DMS114 treated with DMSO at 0.1 percent for 48 hours (cell line): ENCODE measurements at regions not wholly inside any gene's neighbourhood (a gene's known extent, or its start where the extent isn't known, plus 50 kb on each side); places are given as distances from the start of the nearest gene placed in this dataset.

Source experiments
- DNase-seq: peaks from one replicate; lab custom pipeline; 2025; ENCODE audit not compliant: unreplicated experiment; lab: John Stamatoyannopoulos, UW

- DNase-seq = no peak
Measured at GRCh38 chr10:108307925-108308312, 1143.4 kb upstream of the SORCS1 start.

- DNase-seq = no peak
Measured at GRCh38 chr10:108307250-108307924, 1142.9 kb upstream of the SORCS1 start.

DNA sequence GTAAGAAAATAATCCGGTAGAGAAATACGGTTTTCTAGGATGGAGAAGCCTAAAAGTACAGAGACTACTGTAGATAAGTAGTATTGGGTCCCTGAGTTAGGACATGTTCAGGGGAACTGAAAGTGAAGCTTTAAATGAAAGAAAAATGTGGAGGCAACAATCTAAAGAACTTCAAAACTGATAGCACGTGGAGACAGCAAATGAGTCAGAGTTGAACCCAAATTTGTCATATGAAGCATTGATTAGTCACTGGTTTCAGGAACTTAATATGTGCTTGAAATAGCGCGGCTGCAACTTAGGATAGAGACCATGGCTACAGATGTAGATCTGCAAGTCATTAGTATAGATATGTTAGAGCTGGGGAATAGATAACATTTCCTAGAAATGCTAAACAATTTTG, 1138.6 kb upstream of the SORCS1 start:
- no peak for DNase-seq

- DNase-seq = no peak
Measured at GRCh38 chr10:108301002-108301401, 1136.5 kb upstream of the SORCS1 start.

DNA sequence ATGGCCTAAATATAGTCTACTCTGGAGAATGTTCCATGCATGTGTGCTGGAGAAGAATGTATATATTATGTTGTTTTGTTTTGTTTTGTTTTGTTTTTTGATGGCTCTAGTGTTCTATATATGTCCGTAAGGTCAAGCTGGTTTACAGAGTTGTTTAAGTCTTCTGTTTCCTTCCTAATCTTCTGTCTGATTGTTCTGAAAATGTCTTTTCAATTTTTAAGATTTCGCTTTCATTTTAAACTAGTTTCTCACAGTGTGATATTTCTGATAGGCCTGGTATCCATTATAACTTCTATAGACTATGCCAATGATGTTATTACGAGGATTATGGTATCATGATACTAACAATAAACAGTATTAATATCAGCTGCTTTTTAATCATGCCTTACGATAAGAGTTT, 1126.3 kb upstream of the SORCS1 start:
- DNase-seq = no peak

DNA sequence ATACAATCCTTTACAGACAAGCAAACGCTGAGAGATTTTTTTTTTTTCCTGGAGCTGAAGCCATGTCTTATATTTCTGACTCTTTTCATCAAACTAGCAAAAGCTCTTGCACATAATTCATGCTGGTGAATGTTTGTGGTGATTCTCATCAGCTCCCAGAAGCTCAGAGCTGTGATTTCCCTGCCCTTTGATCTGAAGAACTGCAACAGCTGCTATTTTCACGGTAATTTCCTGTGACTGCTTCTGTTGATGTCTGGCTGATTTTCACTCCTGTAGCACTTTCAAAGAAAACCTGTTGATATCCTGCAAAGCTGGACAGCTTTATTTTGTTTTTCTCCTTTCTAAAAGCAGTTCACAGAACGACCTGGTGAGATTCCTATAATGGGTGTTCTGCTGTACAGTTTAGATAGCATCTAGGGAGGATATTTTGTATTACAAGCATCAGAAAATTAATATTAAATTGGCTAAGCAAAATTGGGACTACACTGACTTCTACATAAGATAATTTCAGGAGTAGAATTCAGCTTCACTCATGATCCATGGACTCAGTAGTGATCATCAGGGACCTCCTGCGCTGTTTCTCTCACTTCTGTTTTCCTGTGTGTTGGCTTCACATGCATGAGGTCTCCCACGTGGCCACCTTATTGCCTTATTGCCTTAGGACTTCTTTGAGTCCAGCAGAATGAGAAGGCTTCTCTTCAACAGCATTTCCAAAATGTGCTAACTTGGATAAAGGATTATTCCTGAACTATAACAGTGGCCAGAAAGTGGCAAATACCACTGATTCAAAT, 1111.6 kb upstream of the SORCS1 start:
- no peak for DNase-seq

- no peak for DNase-seq
Measured at GRCh38 chr10:108260383-108260906, 1095.9 kb upstream of the SORCS1 start.

DNA sequence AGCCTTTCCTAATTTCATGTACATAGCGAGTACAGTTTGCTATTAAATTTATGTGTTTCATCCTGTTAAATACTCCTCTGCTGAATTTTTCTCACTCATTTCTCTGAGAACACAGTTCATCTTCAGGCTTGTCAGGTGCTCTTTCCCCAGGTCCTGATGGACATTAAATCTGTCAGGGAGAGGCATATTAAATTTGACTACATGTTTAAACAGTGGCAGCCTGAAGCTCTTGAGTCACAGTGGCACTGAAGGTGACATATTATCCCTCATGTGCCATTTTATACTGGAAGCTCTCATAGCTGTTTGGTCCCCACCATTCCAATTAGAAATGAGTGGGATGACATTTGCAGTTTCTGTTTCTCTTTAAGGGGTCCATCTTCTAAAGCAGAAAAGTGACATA, 1089.6 kb upstream of the SORCS1 start:
- no peak for DNase-seq

- DNase-seq = no peak
Measured at GRCh38 chr10:108252771-108253170, 1088.3 kb upstream of the SORCS1 start.

DNA sequence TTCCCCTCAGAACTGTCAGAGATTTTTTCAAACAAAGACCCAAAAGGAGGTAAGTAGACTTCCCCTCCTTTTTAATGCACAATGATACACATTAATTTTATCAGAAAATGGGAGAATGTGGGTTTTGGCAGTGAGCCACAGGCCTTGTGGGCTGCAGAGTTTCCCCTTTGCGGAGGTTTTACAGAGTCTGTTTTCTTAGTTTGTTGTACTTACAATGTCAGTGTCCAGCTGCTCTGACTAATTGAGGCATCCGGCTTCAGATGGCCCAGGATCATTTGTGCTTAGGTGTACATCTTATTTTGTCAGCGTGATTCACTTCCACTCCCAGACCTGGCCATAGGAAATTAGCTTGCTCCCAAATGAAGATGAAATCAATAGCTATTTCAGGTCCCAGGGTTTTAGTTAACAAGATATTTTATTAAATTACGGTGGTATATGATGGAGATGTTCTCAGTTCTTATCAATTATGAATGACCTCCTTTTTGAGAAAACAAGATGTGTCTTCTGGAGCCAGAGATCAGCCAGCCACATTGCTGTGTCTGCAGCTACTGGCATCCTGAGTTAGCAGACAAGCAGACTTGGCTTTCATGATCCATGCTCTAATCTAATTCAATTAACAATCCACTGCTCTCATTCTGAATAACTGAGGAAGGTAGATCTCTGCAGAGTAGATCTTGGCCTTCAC, 1086.6 kb upstream of the SORCS1 start:
- no peak for DNase-seq

DNA sequence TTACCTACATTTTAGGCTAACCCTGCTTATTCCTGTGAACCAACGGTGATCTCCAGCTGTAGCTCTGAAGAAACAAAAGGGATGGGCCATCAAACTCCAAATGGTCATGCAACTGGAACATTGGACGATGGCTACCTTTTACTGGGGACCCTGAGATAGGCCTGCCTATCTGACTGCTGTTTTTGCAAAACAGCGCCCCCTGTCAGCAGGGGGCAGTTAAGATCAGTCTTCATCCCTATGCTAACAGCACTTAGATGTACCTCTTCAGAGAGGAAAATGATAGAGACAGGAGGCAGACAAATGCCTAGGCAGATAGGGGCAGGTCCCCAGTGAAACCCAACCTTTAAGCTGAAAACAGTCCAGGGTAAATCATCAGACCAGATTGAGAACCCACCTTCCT, 1085.4 kb upstream of the SORCS1 start:
- no peak for DNase-seq

DNA sequence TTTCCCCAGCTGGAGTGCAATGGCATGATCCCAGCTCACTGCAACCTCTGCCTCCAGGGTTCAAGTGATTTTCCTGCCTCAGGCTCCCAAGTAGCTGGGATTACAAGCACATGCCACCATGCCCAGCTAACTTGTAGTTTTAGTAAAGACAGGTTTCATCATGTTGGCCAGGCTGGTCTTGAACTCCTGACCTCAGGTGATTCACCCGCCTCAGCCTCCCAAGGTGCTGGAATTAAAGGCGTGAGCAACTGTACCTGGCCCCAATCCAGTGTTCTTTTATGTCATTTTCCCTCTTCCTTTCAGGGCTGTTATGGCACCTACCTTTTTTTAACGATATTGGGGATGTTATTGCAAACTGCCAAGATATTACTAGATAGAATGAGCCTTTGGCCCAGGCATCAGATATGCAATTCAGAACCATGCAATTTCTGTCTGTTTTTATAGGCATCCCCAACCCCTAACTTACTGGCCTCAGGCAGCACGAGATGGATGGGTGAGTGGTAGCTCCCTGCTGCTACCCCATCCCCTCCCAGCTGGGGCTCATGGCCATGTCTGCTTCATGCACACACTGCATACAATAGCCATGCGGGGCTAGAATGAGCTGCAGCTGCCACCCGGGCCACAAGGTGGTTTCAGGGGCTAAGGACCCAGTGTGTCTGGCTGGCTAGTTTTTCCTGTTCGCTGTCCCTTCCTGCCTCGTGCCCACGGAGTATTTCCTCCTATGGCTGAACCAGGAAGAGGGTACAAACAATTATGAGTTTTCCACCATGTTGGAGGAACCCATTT, 1080.1 kb upstream of the SORCS1 start:
- no peak for DNase-seq

DNA sequence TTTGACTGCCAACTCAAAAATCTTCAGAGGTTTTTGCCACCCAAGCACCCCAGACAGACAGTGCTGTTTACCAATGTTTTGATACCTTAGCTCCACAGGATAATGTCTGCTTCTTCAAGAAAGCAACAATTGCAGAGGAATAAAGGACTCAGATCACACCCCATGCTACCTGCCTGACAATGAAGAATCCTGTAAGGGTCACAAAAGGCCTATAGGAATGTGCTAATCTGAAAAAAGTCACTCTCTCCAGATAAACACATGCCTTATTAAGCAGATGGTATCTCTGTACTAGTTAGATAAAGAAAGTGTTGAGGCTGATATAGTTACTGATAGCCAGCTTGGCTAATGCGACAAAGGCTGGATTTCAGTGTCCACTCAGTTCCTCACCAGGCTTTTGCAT, 1076.7 kb upstream of the SORCS1 start:
- DNase-seq = no peak

DNA sequence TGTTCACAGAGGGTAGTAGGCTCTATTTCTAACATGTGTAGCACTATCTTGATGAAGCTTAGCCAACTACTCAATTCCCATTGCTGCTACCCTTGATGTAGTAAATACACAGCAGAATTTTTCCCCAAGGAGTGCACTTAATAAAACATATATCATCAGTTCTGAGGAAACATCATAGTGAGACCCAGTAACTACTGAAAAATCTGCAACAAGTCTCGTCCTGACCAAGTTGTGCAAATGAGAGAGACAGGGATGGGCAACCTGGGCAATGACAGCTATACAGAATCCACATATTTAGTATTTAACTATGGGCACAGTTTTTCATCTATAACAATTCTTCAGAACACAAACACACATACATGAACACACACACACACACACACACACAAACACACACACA, 1073.8 kb upstream of the SORCS1 start:
- DNase-seq = no peak

DNA sequence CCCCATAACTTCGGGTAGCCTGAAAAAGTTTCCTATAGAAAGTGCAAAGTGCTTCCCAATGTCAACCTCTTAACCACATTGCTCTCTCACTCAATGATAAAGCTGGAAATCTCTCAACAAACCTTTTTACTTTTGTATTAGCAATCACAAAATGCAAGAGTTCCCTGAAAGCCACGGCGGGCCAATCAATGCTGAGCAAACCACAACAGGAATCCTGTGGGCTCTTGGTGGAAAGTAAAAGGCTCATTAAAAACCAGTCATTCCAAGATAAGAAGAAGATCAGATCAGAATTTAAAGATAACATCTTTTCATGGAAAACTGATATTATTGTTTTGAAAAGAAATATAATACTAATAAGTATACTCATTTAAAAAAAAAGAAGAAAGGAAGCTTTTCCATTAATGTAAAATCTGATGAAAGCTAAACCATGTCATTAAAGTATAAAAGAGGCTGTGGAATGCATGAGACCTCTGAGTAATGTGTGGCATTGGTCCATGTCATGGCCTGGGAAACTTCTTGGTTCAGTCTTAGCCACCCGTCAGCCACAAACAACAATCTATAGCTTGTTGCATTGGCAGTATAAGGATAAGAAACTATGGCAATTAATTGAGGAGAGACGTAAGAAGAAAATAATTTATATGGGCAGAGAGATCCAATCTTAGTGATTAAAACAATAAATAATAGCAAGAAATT, 1066.1 kb upstream of the SORCS1 start:
- no peak for DNase-seq

DNA sequence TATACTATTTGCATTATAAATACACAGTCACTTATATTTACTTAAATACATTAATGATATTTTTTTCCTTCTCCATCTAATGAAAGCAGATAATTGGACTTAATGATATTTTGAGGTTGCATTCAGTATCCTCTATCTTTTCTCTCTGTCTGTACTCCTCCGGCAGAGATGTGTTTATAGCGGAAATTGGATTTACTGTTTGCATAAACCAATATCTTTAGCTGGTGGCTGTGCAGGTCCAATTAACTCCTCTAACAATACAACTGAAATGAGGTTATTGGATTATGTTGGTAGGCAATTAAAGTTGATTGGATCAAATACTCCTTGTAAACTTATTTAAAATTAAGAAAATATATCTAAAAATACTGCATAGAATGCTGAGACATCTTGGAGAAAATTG, 1044.2 kb upstream of the SORCS1 start:
- no peak for DNase-seq

GRCh38 chr10:108208038-108208437, 1043.5 kb upstream of the SORCS1 start:
- DNase-seq = no peak

GRCh38 chr10:108204528-108205305, 1040.2 kb upstream of the SORCS1 start:
- DNase-seq = no peak

- DNase-seq = no peak
Measured at GRCh38 chr10:108203905-108204527, 1039.5 kb upstream of the SORCS1 start.
